Left forelimb (tissue), 1 donor: ENCODE measurements at regions not wholly inside any gene's neighbourhood (a gene's known extent, or its start where the extent isn't known, plus 50 kb on each side); places are given as distances from the start of the nearest gene placed in this dataset.

Experiments
- DNase-seq: peaks from one replicate; pipeline ENCODE4 v3.0.0-alpha.2; 2018; ENCODE audit warnings: low spot score

DNA sequence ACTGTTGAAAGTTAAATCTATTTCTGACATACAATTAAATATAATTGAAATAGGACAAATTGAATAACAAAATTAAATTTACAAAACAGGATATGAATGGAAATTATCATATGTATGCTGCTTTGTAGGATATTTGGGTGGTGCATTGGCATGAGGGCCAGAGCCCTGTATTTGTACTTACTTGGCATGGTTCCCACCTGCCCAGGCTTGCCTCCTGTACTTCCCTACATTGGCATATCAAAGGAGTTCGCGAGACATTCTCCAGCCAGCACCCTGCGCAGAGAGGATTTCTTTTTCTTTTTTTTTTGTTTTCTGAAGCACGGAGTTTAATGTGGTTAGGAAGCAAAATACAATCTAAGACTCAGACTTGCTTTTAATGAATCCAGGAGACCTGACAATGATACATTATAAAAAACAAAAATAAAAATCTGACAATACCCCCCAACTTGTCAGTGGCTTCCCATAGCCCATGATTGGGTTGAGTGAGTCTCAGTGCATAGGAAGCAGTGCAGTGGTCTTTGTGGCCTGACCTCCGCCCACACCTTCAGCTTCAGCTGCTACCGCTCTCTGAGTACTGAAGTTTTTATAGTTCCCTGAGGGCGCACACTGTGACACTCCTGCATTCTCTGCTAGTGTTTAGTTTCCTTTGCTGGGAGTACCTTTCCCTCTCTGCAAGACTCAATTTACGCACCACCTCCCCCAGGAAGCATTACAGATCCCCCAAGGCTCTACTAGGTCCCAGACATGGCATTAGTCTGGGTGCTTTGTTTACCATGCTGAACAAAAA is 440.8 kb downstream of the UTRN start:
- no peak for DNase-seq

DNA sequence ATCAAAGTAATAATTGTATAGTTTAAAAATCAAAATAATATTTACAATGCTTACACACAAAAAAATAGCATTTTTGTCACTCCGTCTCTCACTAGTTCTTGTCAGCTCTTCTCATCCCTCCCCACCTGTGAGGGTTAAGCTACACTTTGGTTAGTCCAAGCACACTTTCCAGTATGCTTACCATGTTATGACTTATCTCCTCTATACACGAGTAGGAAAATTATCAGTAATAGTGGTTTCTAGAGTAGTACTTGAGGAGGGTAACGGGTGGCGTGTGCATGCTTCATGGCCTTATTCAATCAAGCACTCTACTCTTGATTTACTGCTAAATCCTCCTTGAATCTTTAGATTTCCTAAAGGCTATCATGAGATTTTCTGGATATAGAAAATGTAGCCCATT is 443.7 kb downstream of the UTRN start:
- no peak for DNase-seq

DNA sequence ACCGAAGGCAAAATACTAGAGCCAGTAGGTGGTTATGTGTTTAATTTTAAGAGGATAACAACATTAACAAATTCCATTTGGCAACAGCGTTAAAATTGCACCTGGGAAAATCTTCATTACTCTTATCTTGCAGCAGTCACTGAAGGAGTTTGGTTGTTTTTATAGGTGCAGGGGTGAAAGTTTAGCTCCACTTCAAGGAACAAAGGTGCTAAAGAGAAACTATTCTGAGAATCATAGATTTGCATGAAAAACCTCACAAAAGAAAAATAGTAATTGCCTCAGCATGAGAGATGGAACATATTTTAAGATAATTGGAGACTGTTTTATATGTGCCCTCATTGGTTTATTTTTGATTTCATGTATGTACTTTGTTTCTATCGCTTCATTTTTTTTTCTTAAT is 444.4 kb downstream of the UTRN start:
- DNase-seq = no peak

DNA sequence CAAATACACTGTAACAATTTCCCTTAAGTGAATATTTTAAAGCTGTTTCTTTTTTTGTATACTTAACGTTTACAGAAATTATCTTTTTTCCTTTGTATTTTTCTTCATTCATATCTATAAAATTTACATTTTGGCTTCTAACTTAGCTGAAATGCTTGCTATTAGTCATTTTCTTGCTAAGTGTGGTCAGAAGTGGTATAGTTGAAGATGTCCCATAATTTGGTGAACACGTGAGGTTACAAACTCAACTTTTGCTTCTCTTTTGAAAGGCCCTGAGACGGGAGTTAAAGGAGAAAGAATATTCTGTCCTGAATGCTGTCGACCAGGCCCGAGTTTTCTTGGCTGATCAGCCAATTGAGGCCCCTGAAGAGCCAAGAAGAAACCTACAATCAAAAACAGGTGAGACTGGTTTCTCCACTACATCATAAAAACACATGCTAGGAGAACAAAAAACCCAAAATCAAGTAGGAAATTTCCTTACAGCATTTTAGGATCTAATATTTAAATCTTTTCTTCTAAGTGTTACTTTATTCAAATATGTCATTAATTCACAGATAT is 445.0 kb downstream of the UTRN start:
- no peak for DNase-seq

DNA sequence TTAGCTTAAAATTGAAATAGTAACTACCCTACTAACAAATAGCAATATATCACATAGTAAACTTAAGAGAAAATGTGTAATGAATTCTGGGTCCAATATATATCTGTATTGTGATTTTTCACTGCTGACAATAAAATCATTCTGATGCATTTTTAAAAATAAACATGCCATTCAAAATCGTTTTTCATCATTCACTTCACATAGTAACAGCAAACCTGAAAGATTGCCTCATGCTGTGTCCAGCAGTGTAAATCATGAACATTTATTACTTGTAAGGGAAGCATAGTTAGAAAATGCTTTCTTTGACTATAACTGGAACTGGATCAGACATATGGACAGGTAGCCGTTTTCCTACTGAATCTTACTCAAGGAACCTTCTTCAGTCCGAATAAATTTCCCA is 446.1 kb downstream of the UTRN start:
- DNase-seq = no peak

DNA sequence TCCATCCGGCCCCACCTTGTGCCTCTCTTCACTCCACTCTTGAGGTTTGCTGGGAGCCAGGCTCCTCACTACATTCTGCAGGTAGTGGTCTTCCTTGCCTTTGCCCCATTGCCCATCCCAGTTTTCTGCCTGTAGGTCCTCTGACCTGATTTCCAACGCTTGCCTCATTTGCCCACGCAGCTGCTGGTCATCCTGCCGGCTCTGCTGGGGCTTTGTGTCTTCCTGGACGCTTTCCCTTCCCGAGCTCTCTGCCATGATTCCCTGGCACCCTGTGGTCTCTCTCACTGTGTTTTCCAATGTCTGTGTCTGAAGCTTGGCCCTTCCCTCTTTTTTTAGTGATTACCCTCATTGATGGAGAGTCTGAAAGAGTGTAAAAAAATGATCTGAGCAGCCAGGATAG is 451.6 kb downstream of the UTRN start:
- no peak for DNase-seq

DNA sequence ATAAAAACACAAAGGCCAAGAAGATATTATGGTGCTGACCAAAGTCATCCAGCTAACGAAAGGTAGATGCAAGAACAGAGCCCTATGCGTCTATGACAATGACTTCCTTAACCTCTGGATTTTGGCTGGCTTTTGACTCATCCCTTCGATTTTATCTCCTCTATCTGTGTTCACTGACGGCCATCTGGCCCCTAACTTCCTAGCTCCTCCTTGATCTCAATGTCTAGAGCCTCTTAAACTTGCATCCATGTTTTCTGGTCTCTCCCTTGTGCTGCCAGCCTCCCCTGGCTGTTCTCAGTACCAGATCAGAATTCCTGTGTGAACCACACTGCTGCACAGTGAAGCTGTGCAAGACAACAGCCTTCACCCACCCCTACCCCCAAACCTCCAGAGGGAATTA is 452.9 kb downstream of the UTRN start:
- DNase-seq = no peak

DNA sequence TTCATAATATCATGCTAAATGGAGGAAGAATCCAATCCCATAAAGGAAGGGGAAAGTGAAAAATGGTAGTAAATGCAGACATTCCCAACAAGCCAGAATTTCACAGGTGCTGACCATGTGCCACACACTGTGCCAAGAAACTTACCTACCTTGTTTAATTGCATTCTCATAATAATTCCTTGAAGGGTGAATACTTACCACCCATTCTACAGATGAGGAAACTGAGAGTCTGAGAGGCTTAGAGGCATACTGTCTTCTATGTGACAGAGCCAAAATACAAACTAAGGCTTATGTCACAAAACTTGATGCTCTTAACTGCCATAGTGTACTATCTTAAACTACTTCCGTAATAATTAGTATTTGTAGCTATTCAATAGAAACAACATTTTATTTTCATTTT is 454.7 kb downstream of the UTRN start:
- no peak for DNase-seq

DNA sequence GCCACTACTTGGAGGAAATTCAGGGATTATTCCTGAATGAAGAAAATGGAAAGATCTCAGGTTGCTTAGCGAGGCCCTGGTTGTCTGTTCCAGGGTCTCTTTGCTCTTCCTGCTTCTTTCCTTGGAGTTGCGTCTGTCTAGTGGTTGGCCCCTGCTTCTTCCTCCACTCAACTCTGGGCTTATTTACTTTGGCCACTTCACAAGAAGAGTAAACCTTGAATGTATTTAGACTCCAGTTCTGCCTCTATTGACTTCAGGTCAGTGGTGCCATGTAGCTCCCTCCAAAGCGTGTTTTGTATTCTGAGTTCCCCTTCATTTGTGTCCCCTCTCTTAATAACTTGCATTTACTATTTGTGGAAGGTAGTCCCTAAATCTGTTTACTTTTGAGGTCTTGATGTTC is 456.5 kb downstream of the UTRN start:
- no peak for DNase-seq

DNA sequence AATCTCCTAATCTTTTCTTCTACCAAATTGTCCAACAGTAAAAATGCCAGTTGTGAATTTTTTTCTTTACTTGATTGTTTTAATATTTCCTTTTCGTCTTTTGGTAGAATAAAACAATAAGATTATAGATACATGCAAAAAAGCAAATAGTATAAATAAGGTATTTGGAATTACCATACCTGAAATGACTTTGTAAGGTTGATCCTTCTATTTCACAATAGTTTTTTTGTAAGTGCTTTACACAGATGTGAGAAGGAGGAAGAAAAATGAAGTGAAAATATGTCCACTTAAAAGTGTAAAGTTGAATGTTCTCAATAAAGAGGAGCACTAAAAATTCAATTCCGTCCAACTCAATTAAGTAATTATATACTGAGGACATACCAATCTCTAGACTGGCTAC is 457.6 kb downstream of the UTRN start:
- no peak for DNase-seq

DNA sequence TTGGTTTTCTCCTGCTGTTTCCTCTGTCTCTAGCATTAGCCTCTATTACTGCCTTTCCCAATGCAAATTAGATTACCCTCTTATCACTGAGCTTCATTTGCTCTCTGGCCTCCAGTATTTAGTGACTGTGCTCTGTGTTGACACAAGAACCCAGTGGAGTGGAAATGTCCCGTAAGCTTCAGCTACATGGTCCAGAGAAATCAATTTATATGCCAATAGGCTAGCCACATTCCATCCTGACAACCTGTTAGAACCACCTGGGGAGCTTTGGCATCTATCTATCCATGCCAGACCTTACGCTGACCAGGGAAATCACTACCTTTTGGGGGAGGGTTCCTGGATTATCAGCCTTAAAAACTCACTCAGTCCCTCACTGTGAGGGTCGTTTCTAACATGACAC is 459.6 kb downstream of the UTRN start:
- DNase-seq = no peak

DNA sequence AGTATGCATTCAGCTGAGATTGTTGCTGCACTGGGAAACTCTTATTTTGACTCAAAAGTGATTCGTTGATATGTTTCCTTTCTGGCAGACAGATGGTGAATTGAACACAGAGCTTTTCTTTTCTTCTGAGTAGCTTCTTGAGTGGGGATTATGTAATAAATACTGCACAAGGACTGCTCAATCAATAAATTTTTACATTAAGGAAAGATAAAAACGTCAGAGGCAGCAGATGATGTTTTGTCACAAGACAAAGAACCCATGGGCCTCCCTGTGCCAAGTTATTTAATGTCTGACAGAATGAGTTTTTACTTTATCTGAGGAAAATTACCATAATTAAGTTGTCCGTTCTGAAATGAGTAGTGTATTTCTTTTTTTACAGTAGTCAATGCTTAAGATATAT is 460.3 kb downstream of the UTRN start:
- no peak for DNase-seq

DNA sequence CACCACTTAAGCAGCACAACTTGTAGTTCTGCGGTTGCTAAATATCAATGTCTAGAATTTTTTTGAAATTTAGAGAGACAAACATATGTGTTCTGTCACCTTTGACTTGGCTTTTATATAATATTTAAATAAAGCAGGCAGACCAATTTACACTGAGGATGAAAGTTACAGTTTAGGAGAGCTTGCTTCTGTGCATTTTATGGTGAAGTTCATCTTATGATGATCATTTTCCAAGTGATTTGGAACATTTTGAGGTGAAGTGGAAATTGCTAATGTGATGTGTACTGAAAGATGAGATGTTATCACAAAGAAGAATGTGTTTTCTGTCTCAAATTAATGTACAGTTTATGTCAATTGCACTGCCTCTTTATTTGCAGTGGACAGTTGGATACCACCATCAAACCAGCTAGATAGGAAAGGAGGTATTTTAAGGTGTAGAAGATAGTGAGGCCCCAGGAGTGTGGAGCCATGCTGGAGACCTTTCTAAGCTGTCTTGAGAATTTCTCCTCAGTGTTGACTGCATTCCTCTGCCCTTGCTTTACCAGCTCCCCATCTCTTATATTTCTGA is 461.9 kb downstream of the UTRN start:
- DNase-seq = no peak

DNA sequence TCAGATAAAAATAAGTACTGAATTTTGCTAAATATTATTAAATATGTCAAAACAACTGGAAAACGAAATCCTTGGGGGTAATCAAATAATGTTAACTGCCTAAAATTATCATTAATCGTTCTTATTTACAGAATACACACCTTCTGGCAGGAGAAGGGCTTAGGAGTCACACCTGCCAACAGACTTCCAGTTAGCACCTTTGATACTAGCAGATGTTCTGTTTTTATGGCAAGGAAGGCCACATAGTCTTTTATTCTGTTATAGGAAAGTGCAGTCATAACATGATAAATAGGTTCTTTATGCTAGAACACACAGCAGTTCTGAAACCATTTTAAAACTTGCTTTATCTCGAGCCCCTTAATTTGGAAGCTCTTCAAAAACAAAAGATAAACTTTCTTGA is 464.1 kb downstream of the UTRN start:
- no peak for DNase-seq

DNA sequence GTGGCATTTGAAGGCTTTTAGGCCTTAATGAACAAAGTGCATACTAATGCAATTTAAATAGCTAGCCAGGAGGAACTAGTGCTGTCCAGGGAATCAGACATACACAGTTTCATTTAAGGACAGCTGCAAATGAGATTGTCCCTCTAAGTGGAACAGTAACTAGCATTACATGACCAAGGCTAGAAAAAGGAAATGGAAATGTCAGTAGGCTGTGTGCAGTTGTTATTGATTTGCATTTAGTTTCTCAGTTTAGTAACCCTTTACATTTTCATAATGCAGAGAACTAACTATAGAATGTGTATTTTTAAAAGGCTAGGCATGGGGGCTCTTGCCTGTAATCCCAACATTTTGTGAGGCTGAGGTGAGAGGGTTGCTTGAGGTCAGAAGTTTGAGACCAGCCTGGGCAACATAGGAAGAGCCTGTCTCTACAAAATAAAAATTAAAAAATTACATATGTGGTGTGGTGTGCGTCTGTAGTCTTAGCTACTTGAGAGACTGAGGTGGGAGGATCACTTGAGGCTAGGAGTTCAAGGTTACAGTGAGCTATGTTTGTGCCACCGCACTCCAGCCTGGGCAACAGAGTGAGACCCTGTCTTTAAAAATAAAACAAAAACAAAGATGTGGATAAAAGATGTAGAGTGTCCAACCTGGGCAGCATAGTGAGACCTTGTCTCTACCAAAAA is 468.0 kb downstream of the UTRN start:
- DNase-seq = no peak

DNA sequence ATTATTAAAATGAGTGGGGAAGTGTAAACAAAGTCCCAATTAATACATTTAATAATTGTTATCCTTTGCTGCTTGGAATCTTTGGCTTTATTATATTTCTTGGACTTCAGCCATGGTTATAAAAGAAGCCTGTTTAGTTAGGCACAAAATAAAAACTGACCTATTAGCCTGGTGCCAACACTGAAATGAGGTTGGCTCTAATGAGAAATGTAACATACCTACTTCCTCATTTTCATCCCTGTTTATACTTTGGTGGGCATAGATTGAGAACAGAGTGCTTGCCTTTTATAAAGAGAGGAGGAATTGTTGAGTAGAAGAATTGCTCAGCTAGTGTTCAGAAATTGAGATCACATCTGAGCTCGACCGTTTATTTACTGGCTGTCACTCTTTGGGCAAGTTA is 471.3 kb downstream of the UTRN start:
- DNase-seq = no peak

DNA sequence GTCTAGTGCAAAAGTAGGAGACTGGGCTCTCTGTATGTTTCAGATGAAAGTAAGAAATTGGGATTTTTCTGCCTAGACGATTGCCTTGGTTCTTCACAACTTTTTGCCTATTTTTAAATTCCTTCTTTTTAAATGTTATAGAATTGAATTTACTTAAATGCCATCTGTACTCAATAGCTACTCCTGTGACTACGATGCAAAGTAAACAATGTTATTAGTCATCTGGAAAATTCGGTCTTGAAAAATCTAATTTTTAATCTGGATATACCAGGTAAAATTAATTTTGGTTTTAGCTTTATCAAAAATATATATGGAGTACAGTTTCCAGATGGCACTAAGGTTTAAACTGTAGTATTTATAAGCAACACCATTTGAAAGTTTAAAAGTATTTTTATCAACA is 472.2 kb downstream of the UTRN start:
- DNase-seq = no peak

DNA sequence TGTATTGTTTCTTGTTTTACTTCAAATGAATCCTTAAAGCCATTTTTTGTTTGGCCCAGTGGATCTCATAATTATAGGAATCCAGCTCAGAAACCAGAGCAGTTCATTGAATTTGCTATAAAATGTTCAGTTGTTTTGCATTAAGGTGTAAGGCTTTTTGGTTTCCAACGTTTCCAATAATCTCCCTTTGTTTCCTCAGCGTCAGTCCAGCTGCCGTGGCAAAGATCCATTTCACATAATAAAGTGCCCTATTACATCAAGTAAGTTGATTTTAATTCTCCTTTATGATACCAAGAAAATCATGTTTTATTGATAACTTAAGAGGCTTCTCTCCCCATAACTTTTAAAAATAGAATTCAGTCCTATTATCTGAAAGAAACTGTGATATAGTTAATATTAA is 472.6 kb downstream of the UTRN start:
- DNase-seq = no peak

DNA sequence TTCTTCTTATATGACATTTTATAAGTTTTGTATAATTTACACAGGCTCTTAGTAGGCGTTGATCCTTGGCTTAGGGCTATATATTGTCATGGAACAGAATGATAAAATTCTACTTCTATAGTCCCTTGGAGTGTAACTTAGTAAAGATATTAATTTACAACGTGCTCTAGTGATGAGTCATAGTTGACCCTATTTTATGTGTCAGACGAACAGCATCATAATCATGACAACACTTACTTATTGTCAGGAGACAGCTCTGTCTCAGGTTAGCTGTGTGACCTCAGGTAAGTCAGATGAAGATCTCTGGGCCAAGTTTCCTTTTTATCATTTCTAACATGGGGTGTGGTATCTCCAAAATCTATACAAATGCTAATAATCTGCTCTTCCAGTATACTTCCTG is 473.5 kb downstream of the UTRN start:
- DNase-seq = no peak

DNA sequence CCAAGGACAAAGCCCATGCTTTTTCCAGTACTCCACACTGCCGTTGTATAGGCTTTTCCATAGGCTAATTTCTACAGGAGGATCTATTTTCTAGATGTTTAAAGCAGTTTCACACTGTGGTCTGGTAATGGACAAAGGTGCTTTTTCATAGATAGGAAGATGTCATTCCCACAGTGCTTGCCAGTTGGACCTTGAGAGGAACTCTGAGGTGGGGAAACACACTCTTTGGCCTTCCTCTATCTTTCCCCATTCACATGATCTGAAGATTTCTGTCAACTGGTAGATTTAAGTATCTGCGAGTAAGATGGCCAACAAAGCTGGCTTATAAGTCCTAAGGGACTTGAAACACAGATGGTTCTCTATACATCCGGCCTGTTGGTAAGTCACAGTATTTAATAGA is 477.3 kb downstream of the UTRN start:
- DNase-seq = no peak

DNA sequence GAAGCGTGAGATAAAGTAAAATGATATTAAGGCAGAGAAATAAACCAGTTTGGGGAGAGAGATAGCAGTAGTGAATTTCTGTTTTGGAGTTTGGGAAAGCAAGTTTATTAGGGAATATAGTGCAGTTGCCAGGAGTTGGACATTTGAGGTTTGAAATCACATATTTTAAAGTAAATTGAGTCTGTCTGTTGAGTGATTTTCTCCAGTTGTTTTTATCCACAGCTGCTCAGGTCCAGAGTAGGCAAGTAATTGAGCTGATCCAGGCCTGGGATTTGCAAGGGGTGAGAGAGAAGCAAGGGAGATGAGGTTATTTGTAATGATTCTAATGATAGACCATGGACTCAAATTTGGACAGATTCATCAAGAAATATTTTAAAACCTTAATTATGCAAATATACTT is 481.9 kb downstream of the UTRN start:
- no peak for DNase-seq

DNA sequence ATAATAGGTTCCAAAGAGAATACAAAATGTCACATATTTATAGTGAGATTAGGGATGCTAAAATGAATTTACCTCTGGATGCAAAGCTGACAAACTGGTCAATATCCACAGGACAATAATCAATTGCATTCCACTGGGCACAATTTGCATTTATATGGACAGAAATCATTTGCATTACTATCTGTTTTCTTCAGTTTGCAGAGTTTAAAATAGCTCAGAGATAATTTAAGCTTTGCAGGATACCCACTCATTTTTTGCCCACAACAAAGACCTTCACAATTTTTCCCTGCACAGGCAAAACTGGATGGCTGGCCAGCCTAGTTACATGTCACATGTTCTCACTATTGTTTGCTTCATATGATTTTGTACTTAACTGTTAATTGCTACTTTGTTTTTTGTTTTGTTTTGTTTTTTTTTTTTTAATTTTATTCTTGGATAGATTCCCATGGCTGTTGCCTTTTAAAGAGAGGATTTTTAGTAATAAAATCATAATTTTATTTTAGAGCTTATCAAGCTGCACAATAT is 483.5 kb downstream of the UTRN start:
- no peak for DNase-seq

DNA sequence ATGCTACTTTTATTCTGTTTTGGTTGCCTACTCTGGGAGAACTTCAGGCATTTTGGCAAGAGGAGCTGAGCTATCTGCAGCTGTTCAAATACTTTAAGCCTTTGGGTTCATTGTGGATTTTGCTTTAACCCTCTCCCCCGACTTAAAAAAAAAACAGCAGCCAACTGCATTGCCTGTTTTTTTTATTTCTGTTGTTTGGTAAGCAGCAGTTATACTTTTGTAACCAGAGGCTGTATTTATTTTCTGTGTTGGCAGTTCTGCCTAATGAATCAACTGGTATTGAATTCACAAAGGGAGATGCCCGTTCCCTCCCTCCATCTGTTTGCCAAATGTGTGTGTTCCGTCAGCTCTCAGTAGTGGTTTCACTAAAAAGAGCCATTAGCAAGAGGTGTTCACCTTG is 484.0 kb downstream of the UTRN start:
- DNase-seq = no peak
